ENCODE measurements at regions not wholly inside any gene's neighbourhood (a gene's known extent, or its start where the extent isn't known, plus 50 kb on each side); places are given as distances from the start of the nearest gene placed in this dataset.

DNA sequence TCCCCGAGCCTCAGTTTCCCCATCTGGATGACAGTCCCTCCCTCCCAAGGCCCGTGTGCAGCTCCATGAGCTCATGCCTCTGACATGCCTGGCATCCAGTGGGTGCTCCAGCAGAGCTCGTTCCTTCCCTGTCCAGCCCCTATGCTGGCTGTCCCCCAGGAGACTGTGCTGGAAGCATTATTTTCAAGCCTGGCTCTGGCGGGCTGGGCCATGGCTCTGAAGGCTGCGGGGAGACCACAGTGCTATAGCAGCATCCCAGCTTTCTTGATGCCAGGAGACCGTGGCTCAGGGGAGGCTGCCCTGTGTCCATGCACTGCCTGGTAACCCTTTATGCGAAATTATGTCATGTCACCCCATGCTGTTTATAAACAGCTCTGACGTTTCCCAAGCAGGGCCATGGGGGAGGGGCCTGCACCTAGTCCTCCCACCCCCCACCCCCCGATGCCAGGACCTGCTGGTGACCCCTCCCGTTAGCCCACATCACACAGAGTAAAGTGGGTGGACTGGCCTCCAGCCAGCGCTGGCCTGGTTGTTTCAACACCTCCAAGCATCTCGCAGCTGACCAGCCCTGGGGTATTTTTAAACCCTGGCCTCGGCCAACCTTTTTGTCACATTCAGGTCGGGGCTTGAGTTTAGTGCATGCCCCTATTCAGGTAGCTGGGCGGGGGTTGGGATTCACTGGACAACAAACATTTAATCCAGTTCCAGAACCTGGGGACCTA, 105.9 kb upstream of the ZNF716 start:
- no peak for DNase-seq (ENCODE audit: low read depth in 1 of 2, low spot score in 1 of 2)
- no peak overlapping the region for H3K27ac ChIP-seq (replicated peaks)
- H3K4me3 ChIP-seq (replicated peaks; ENCODE audit: insufficient read depth, low read length): no peak overlapping the region
- H3K27me3 ChIP-seq (ENCODE audit: insufficient read depth, poor library complexity, severe bottlenecking): no peaks in the 10 kb centered on the region
- no peak for TF ChIP-seq GABPA (IDR thresholded peaks at IDR 0.05; ENCODE audit: low read depth)
- TF ChIP-seq, protein P1, sequence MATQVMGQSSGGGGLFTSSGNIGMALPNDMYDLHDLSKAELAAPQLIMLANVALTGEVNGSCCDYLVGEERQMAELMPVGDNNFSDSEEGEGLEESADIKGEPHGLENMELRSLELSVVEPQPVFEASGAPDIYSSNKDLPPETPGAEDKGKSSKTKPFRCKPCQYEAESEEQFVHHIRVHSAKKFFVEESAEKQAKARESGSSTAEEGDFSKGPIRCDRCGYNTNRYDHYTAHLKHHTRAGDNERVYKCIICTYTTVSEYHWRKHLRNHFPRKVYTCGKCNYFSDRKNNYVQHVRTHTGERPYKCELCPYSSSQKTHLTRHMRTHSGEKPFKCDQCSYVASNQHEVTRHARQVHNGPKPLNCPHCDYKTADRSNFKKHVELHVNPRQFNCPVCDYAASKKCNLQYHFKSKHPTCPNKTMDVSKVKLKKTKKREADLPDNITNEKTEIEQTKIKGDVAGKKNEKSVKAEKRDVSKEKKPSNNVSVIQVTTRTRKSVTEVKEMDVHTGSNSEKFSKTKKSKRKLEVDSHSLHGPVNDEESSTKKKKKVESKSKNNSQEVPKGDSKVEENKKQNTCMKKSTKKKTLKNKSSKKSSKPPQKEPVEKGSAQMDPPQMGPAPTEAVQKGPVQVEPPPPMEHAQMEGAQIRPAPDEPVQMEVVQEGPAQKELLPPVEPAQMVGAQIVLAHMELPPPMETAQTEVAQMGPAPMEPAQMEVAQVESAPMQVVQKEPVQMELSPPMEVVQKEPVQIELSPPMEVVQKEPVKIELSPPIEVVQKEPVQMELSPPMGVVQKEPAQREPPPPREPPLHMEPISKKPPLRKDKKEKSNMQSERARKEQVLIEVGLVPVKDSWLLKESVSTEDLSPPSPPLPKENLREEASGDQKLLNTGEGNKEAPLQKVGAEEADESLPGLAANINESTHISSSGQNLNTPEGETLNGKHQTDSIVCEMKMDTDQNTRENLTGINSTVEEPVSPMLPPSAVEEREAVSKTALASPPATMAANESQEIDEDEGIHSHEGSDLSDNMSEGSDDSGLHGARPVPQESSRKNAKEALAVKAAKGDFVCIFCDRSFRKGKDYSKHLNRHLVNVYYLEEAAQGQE (IDR thresholded peaks at IDR 0.05; ENCODE audit: insufficient replicate concordance, low read depth): no peak
- no peak for TF ChIP-seq SPI1 (IDR thresholded peaks at IDR 0.05; ENCODE audit: borderline replicate concordance, low read depth)
- TF ChIP-seq, protein P2, sequence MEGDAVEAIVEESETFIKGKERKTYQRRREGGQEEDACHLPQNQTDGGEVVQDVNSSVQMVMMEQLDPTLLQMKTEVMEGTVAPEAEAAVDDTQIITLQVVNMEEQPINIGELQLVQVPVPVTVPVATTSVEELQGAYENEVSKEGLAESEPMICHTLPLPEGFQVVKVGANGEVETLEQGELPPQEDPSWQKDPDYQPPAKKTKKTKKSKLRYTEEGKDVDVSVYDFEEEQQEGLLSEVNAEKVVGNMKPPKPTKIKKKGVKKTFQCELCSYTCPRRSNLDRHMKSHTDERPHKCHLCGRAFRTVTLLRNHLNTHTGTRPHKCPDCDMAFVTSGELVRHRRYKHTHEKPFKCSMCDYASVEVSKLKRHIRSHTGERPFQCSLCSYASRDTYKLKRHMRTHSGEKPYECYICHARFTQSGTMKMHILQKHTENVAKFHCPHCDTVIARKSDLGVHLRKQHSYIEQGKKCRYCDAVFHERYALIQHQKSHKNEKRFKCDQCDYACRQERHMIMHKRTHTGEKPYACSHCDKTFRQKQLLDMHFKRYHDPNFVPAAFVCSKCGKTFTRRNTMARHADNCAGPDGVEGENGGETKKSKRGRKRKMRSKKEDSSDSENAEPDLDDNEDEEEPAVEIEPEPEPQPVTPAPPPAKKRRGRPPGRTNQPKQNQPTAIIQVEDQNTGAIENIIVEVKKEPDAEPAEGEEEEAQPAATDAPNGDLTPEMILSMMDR (IDR thresholded peaks at IDR 0.05; ENCODE audit: insufficient read depth, low read length): no peak
- no peak for TF ChIP-seq POLR2AphosphoS5 (IDR thresholded peaks at IDR 0.05; ENCODE audit: low read depth)

GRCh38 chr7:57344957-57345356, 105.0 kb upstream of the ZNF716 start:
- Histone ChIP-seq H3K27me3 (ENCODE audit: insufficient read depth, poor library complexity, severe bottlenecking) (no peaks in the 10 kb centered on the region), H3K27ac (replicated peaks) (no peak overlapping the region), H3K4me3 (replicated peaks; ENCODE audit: insufficient read depth, low read length) (no peak overlapping the region)
- no peak for DNase-seq (ENCODE audit: low read depth in 1 of 2, low spot score in 1 of 2)
- TF ChIP-seq SPI1 (IDR thresholded peaks at IDR 0.05; ENCODE audit: borderline replicate concordance, low read depth) (no peak), GABPA (IDR thresholded peaks at IDR 0.05; ENCODE audit: low read depth) (no peak), POLR2AphosphoS5 (IDR thresholded peaks at IDR 0.05; ENCODE audit: low read depth) (no peak)
- TF ChIP-seq, protein P1 (IDR thresholded peaks at IDR 0.05; ENCODE audit: insufficient replicate concordance, low read depth): no peak
- TF ChIP-seq, protein P2 (IDR thresholded peaks at IDR 0.05; ENCODE audit: insufficient read depth, low read length): no peak

GRCh38 chr7:57348646-57349269, 101.2 kb upstream of the ZNF716 start:
- TF ChIP-seq GABPA (IDR thresholded peaks at IDR 0.05; ENCODE audit: low read depth) (no peak), POLR2AphosphoS5 (IDR thresholded peaks at IDR 0.05; ENCODE audit: low read depth) (no peak), SPI1 (IDR thresholded peaks at IDR 0.05; ENCODE audit: borderline replicate concordance, low read depth) (no peak)
- TF ChIP-seq, protein P1 (IDR thresholded peaks at IDR 0.05; ENCODE audit: insufficient replicate concordance, low read depth): no peak
- TF ChIP-seq, protein P2 (IDR thresholded peaks at IDR 0.05; ENCODE audit: insufficient read depth, low read length): no peak
- H3K4me3 ChIP-seq (replicated peaks; ENCODE audit: insufficient read depth, low read length): no peak overlapping the region
- no peak overlapping the region for H3K27ac ChIP-seq (replicated peaks)
- no peak for DNase-seq (ENCODE audit: low read depth in 1 of 2, low spot score in 1 of 2)
- no peaks in the 10 kb centered on the region for H3K27me3 ChIP-seq (ENCODE audit: insufficient read depth, poor library complexity, severe bottlenecking)
